Esophagus squamous epithelium (tissue), 5 donors: ENCODE measurements at regions not wholly inside any gene's neighbourhood (a gene's known extent, or its start where the extent isn't known, plus 50 kb on each side); places are given as distances from the start of the nearest gene placed in this dataset.
"Not testable (repeated sequence)": the region's sequence is repeated elsewhere in the genome, so short reads cannot be mapped to it uniquely, and the experiment has no call there.

Source experiments
- DNase-seq: peaks from one replicate; lab custom pipeline; 2025; lab: John Stamatoyannopoulos, UW
- H3K27ac ChIP-seq, 4 donors: fragments of 200-600 bp; sonication (generic); one replicate each; pipeline ENCODE4 v1.5.1; 2016 to 2019; ENCODE audit warnings: mild to moderate bottlenecking in 1 of 4
- H3K27me3 ChIP-seq, 4 donors: fragments of 200-600 bp; sonication (generic); 1 replicate in 3 of 4; 2 replicates in 1 of 4; pipeline versions ENCODE4 v1.5.1 to v1.6.0; 2017 to 2021; ENCODE audit warnings: antibody characterized with exemption in 1 of 4
- H3K36me3 ChIP-seq, 3 donors: fragments of 200-600 bp; sonication (generic); one replicate each; pipeline ENCODE4 v1.5.1; 2016 to 2019
- H3K4me1 ChIP-seq, 3 donors: fragments of 200-600 bp; sonication (generic); one replicate each; pipeline ENCODE4 v1.5.1; 2017 to 2019
- H3K4me3 ChIP-seq, 4 donors: fragments of 200-600 bp; sonication (generic); 1 replicate in 3 of 4; 2 replicates in 1 of 4; pipeline ENCODE4 v1.5.1; 2016 to 2019; ENCODE audit warnings: mild to moderate bottlenecking in 2 of 4, moderate library complexity in 1 of 4
- H3K9me3 ChIP-seq, 3 donors: fragments of 200-600 bp; sonication (generic); one replicate each; pipeline ENCODE4 v1.5.1; 2016 to 2019
- POLR2A ChIP-seq, 4 donors: fragments of 450-650 bp; IDR thresholded peaks; one replicate each; pipeline ENCODE4 v1.6.1; 2017; ENCODE audit warnings: antibody characterized with exemption in 4 of 4, mild to moderate bottlenecking in 4 of 4, moderate library complexity in 3 of 4
- WGBS, 2 donors: methylation state at CpG; one replicate each; pipeline ENCODE4 v1.1.5; 2018; 5-methylcytosine and 5-hydroxymethylcytosine counted together
- intact Hi-C: fragments of 100-400 bp; cut with DNase I; formaldehyde crosslinking; loops from one replicate; pipeline ENCODE4 v1.15.0; 2022
- TF ChIP-seq, protein P1 (sequence below), 6 experiments: fragments of 450-650 bp in 4 of 6; fragments of 200-600 bp in 2 of 6; sonication (generic) in 2 of 6; IDR thresholded peaks; one replicate each; pipeline ENCODE4 v1.5.1; 2016 to 2019; ENCODE audit warnings: antibody characterized with exemption in 6 of 6, mild to moderate bottlenecking in 4 of 6, moderate library complexity in 4 of 6
- donor health status: DM: yes; HTN: yes; CAD: no.

- Histone ChIP-seq H3K9me3 (no peaks in the 10 kb centered on the region), H3K36me3 (no peaks in the 10 kb centered on the region), H3K4me3 (no peak overlapping the region), H3K27me3 (no peaks in the 10 kb centered on the region), H3K4me1 (no peaks in the 10 kb centered on the region), H3K27ac (no peak overlapping the region)
- DNase-seq: no peak
- TF ChIP-seq, protein P1, sequence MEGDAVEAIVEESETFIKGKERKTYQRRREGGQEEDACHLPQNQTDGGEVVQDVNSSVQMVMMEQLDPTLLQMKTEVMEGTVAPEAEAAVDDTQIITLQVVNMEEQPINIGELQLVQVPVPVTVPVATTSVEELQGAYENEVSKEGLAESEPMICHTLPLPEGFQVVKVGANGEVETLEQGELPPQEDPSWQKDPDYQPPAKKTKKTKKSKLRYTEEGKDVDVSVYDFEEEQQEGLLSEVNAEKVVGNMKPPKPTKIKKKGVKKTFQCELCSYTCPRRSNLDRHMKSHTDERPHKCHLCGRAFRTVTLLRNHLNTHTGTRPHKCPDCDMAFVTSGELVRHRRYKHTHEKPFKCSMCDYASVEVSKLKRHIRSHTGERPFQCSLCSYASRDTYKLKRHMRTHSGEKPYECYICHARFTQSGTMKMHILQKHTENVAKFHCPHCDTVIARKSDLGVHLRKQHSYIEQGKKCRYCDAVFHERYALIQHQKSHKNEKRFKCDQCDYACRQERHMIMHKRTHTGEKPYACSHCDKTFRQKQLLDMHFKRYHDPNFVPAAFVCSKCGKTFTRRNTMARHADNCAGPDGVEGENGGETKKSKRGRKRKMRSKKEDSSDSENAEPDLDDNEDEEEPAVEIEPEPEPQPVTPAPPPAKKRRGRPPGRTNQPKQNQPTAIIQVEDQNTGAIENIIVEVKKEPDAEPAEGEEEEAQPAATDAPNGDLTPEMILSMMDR (IDR thresholded peaks at IDR 0.05): no peak
- TF ChIP-seq POLR2A (IDR thresholded peaks at IDR 0.05): no peak
- WGBS, 2 donors: 48 to 76% methylated on average over 1 of the region's 1 CpG
- intact Hi-C loops: no loop called here
Measured at GRCh38 chr7:119623427-119623826, 649.5 kb upstream of the KCND2 start.

DNA sequence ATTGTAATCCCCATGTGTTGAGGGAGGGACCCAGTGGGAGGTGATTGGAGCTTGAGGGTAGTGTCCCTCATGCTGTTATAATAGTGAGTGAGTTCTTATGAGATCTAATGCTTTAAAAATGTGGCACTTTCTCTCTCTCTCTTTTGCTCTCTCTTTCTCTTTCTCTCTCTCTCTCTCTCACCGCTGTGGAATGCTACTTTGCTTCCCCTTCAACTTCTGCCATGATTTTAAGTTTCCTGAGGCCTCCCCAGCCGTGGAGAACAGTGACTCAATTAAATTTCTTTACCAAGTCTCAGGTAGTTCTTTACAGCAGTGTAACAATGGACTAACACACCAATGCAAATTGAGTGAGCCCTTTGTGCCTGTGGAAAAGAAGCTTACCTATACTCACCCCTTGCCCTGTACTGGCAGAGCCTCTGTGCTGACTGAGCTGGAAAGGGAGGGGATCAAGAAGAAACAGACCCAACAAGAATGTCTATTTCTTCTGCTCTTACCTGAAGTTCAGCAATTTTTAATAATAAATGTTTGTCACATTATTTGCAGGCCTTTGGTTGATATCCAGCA, 642.5 kb upstream of the KCND2 start:
- TF ChIP-seq, protein P1 (IDR thresholded peaks at IDR 0.05): no peak
- TF ChIP-seq POLR2A (IDR thresholded peaks at IDR 0.05): no peak
- no peaks in the 10 kb centered on the region for H3K4me1 ChIP-seq
- H3K9me3 ChIP-seq: no peaks in the 10 kb centered on the region
- no peak overlapping the region for H3K4me3 ChIP-seq
- WGBS, 2 donors: 21 to 35% methylated on average over 2 of the region's 2 CpGs
- DNase-seq: no peak
- no peaks in the 10 kb centered on the region for H3K27me3 ChIP-seq
- no peak overlapping the region for H3K27ac ChIP-seq
- intact Hi-C loops: no loop called here
- H3K36me3 ChIP-seq: no peaks in the 10 kb centered on the region

- intact Hi-C loops, H3K9me3 ChIP-seq, DNase-seq, H3K4me3 ChIP-seq, H3K27me3 ChIP-seq, H3K27ac ChIP-seq, H3K36me3 ChIP-seq, H3K4me1 ChIP-seq: not testable (repeated sequence)
- 82 to 83% methylated on average over 2 of the region's 2 CpGs for WGBS, 2 donors
Measured at GRCh38 chr7:119633812-119634211, 639.2 kb upstream of the KCND2 start.

DNA sequence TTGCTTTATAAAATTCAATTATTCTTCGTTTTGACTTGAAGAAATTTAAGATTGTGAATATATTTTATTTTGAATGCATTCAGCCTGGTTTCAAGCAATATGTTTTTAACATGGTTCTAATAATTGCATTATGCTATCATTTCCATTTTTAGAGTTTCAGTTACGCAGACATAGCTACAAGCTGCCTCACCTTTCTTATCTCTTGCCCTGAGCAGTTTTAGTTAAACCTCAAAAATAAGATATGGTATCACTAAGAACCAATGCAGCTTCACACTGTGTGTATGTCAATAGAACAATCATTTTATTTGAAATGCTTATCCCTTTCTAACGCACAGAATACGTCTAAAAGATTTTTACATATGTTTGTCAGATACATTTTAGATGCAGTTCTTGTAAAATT, 632.6 kb upstream of the KCND2 start:
- H3K4me1 ChIP-seq: no peaks in the 10 kb centered on the region
- no peak overlapping the region for H3K27ac ChIP-seq
- DNase-seq: no peak
- H3K36me3 ChIP-seq: no peaks in the 10 kb centered on the region
- TF ChIP-seq, protein P1 (IDR thresholded peaks at IDR 0.05): no peak
- TF ChIP-seq POLR2A (IDR thresholded peaks at IDR 0.05): no peak
- H3K9me3 ChIP-seq: no peaks in the 10 kb centered on the region
- intact Hi-C loops: no loop called here
- WGBS, 2 donors: 68 to 72% methylated on average over 4 of the region's 4 CpGs
- no peaks in the 10 kb centered on the region for H3K27me3 ChIP-seq
- H3K4me3 ChIP-seq: no peak overlapping the region

DNA sequence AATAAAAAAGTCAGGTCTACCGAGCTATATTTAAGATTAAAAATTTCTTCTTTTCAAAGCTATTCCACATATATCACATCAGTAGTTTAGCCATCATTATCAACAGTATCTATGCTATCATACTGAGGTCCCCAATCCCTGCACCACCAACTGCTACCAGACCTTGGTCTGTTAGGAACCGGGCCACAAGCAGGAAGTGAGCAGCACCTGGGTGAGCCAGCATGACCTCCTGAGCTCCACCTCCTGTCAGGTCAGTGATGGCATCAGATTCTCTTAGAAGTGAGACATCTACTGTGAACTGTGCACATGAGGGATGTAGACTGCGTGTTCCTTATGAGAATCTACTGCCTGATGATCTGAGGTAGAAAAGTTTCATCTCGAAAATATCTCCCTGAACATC, 632.1 kb upstream of the KCND2 start:
- intact Hi-C loops: no loop called here
- WGBS, 2 donors: 57 to 68% methylated on average over 4 of the region's 4 CpGs
- no peak for DNase-seq
- no peak overlapping the region for H3K4me3 ChIP-seq
- no peaks in the 10 kb centered on the region for H3K9me3 ChIP-seq
- TF ChIP-seq, protein P1 (IDR thresholded peaks at IDR 0.05): no peak
- TF ChIP-seq POLR2A (IDR thresholded peaks at IDR 0.05): no peak
- no peaks in the 10 kb centered on the region for H3K4me1 ChIP-seq
- no peaks in the 10 kb centered on the region for H3K27me3 ChIP-seq
- H3K27ac ChIP-seq: no peak overlapping the region
- no peaks in the 10 kb centered on the region for H3K36me3 ChIP-seq

DNA sequence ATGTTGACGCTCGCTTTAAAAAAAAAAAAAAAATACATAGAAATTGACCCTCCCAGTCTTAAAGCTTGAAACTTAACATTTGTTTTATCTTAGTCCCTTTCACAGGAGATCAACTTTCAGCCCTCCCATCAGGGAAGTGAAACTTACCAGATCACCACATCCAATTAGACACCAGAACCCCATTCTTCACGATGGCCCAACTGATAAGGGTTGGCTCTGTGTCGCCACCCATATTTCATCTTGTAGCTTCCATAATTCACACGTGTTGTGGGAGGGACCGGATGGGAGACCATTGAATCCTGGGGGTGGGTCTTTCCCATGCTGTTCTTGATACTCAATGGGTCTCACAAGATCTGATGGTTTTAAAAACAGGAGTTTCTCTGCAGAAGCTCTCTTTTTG, 629.4 kb upstream of the KCND2 start:
- Histone ChIP-seq H3K4me3 (no peak overlapping the region), H3K27ac (no peak overlapping the region), H3K4me1 (no peaks in the 10 kb centered on the region), H3K27me3 (no peaks in the 10 kb centered on the region), H3K9me3 (no peaks in the 10 kb centered on the region), H3K36me3 (no peaks in the 10 kb centered on the region)
- TF ChIP-seq, protein P1 (IDR thresholded peaks at IDR 0.05): no peak
- TF ChIP-seq POLR2A (IDR thresholded peaks at IDR 0.05): no peak
- no peak for DNase-seq
- WGBS, 2 donors: 84 to 85% methylated on average over 6 of the region's 6 CpGs
- intact Hi-C loops: no loop called here
